AG04450 (cell line): ENCODE measurements at regions not wholly inside any gene's neighbourhood (a gene's known extent, or its start where the extent isn't known, plus 50 kb on each side); places are given as distances from the start of the nearest gene placed in this dataset.
"Not testable (repeated sequence)": the region's sequence is repeated elsewhere in the genome, so short reads cannot be mapped to it uniquely, and the experiment has no call there.

ENCODE experiments used
- CTCF ChIA-PET: fragments of 300-600, 350-600 bp; formaldehyde crosslinking; extraction: SDS; loops from one replicate; lab custom pipeline; 2022; ENCODE audit warnings: antibody characterized with exemption, inconsistent platforms; lab: Charles Lee
- POLR2A ChIA-PET: fragments of 350-600 bp; formaldehyde crosslinking; extraction: SDS; loops from one replicate; lab custom pipeline; 2021; ENCODE audit warnings: antibody characterized with exemption, inconsistent platforms; lab: Yijun Ruan, JAX
- DNase-seq: peaks from one replicate; pipeline ENCODE4 v3.0.0-alpha.2; 2011; ENCODE audit warnings: low read depth, low spot score
- H3K27ac ChIP-seq: one replicate; pipeline ENCODE4 v1.5.1; 2012; ENCODE audit warnings: low read depth, low read length, control low read depth
- H3K27me3 ChIP-seq: one replicate; pipeline ENCODE4 v1.6.0; 2012; ENCODE audit warnings: low read length; ENCODE audit not compliant: control insufficient read depth, insufficient read depth
- H3K4me3 ChIP-seq: 2 replicates; pipeline ENCODE4 v1.5.1; 2011; ENCODE audit warnings: mild to moderate bottlenecking, low read depth, low read length, control low read depth
- H3K9me3 ChIP-seq: 2 replicates; pipeline ENCODE4 v1.5.1; 2012; ENCODE audit warnings: low read length; ENCODE audit not compliant: control insufficient read depth, insufficient read depth
- CTCF ChIP-seq: IDR thresholded peaks from 2 replicates; pipeline ENCODE4 v1.5.1; 2011; ENCODE audit warnings: low read depth, low read length, control low read depth, inconsistent platforms

- Histone ChIP-seq H3K27ac (no peak overlapping the region), H3K9me3 (peaks cover 4% of the 10 kb centered on the region; the same call in 1 of the 2 replicates), H3K27me3 (no peaks in the 10 kb centered on the region), H3K4me3 (no peak overlapping the region)
- DNase-seq = no peak
- TF ChIP-seq CTCF = no peak
- POLR2A ChIA-PET = no interaction called here
- CTCF ChIA-PET = interaction anchor here (1.0 kb wide), 1 partner anchor 267 kb away, joined by 4 read pairs; no protein-coding TSS in a partner anchor
Observed at GRCh38 chr9:25449503-25449902, 228.7 kb downstream of the TUSC1 start.

- H3K27ac ChIP-seq, CTCF ChIA-PET, H3K9me3 ChIP-seq, H3K4me3 ChIP-seq, DNase-seq, POLR2A ChIA-PET, H3K27me3 ChIP-seq: not testable (repeated sequence)
Observed at GRCh38 chr9:25445721-25446120, 232.5 kb downstream of the TUSC1 start.

- no peak for TF ChIP-seq CTCF
- no peak overlapping the region for H3K4me3 ChIP-seq
- H3K9me3 ChIP-seq = peaks cover 8% of the 10 kb centered on the region; the same call in 1 of the 2 replicates
- ChIA-PET CTCF (no interaction called here), POLR2A (no interaction called here)
- no peak for DNase-seq
- H3K27ac ChIP-seq = no peak overlapping the region
- H3K27me3 ChIP-seq = no peaks in the 10 kb centered on the region
Observed at GRCh38 chr9:25442526-25442925, 235.7 kb downstream of the TUSC1 start.

- ChIA-PET CTCF (no interaction called here), POLR2A (no interaction called here)
- H3K9me3 ChIP-seq = peaks cover 28% of the 10 kb centered on the region
- TF ChIP-seq CTCF = no peak
- no peaks in the 10 kb centered on the region for H3K27me3 ChIP-seq
- H3K4me3 ChIP-seq = no peak overlapping the region
- H3K27ac ChIP-seq = no peak overlapping the region
- DNase-seq = no peak
Observed at GRCh38 chr9:25427898-25428297, 250.3 kb downstream of the TUSC1 start.

GRCh38 chr9:25427290-25427689 is 251.0 kb downstream of the TUSC1 start:
- ChIA-PET POLR2A (no interaction called here), CTCF (no interaction called here)
- Histone ChIP-seq H3K9me3 (peaks cover 23% of the 10 kb centered on the region), H3K4me3 (no peak overlapping the region), H3K27me3 (no peaks in the 10 kb centered on the region), H3K27ac (no peak overlapping the region)
- no peak for TF ChIP-seq CTCF
- no peak for DNase-seq
